Hepatocyte (in vitro differentiated cells): ENCODE measurements at regions not wholly inside any gene's neighbourhood (a gene's known extent, or its start where the extent isn't known, plus 50 kb on each side); places are given as distances from the start of the nearest gene placed in this dataset.

Source experiments
- DNase-seq: peaks from one replicate; pipeline ENCODE4 v3.0.0-alpha.2; 2016; ENCODE audit warnings: low spot score
- H2AFZ ChIP-seq: fragments of 200-600 bp; sonication (generic); 2 replicates; pipeline ENCODE4 v1.6.0; 2016; ENCODE audit warnings: antibody characterized with exemption, mild to moderate bottlenecking
- H3K27ac ChIP-seq: fragments of 200-600 bp; sonication (generic); 2 replicates; pipeline ENCODE4 v1.5.1; 2016; ENCODE audit warnings: mild to moderate bottlenecking
- H3K27me3 ChIP-seq: fragments of 200-600 bp; sonication (generic); 2 replicates; pipeline ENCODE4 v1.6.1; 2016
- H3K36me3 ChIP-seq: fragments of 200-600 bp; sonication (generic); replicated peaks from 2 replicates; pipeline ENCODE4 v1.5.1; 2016; ENCODE audit warnings: low read depth; ENCODE audit not compliant: insufficient read depth
- H3K4me1 ChIP-seq: fragments of 200-600 bp; sonication (generic); 2 replicates; pipeline ENCODE4 v1.5.1; 2016; ENCODE audit warnings: mild to moderate bottlenecking, moderate library complexity; ENCODE audit not compliant: insufficient read depth
- H3K4me2 ChIP-seq: fragments of 200-600 bp; sonication (generic); 2 replicates; pipeline ENCODE4 v1.6.0; 2016
- H3K4me3 ChIP-seq: fragments of 200-600 bp; sonication (generic); 2 replicates; pipeline ENCODE4 v1.5.1; 2016; ENCODE audit warnings: mild to moderate bottlenecking
- H3K79me2 ChIP-seq: fragments of 200-600 bp; sonication (generic); 2 replicates; pipeline ENCODE4 v1.6.0; 2017; ENCODE audit warnings: mild to moderate bottlenecking
- H3K9me2 ChIP-seq: fragments of 200-600 bp; sonication (generic); replicated peaks from 2 replicates; pipeline ENCODE4 v1.6.0; 2017; ENCODE audit warnings: mild to moderate bottlenecking; ENCODE audit not compliant: insufficient read depth
- H3K9me3 ChIP-seq: fragments of 200-600 bp; sonication (generic); 2 replicates; pipeline ENCODE4 v1.5.1; 2016; ENCODE audit warnings: low read depth, mild to moderate bottlenecking
- H4K20me1 ChIP-seq: fragments of 200-600 bp; sonication (generic); 2 replicates; pipeline ENCODE4 v1.6.0; 2016; ENCODE audit warnings: mild to moderate bottlenecking; ENCODE audit not compliant: insufficient read depth, poor library complexity, severe bottlenecking
- EZH2 ChIP-seq: fragments of 200-600 bp; sonication (generic); IDR thresholded peaks from 2 replicates; pipeline ENCODE4 v1.6.1; 2016; ENCODE audit warnings: antibody characterized with exemption, mild to moderate bottlenecking, borderline replicate concordance
- EZH2phosphoT487 ChIP-seq: fragments of 200-600 bp; sonication (generic); IDR thresholded peaks from one replicate; pipeline ENCODE4 v1.6.1; 2018; ENCODE audit warnings: antibody characterized with exemption, mild to moderate bottlenecking, low read depth, moderate library complexity; ENCODE audit not compliant: unreplicated experiment, severe bottlenecking
- WGBS: methylation state at CpG from one replicate; pipeline ENCODE4 v1.1.6; 2016; ENCODE audit warnings: low lambda C conversion rate; ENCODE audit errors: missing lambda C conversion rate; 5-methylcytosine and 5-hydroxymethylcytosine counted together
- TF ChIP-seq, protein P1 (sequence below): fragments of 200-600 bp; sonication (generic); IDR thresholded peaks from 2 replicates; pipeline ENCODE4 v1.5.1; 2016; ENCODE audit warnings: antibody characterized with exemption, mild to moderate bottlenecking; ENCODE audit not compliant: poor library complexity

DNA sequence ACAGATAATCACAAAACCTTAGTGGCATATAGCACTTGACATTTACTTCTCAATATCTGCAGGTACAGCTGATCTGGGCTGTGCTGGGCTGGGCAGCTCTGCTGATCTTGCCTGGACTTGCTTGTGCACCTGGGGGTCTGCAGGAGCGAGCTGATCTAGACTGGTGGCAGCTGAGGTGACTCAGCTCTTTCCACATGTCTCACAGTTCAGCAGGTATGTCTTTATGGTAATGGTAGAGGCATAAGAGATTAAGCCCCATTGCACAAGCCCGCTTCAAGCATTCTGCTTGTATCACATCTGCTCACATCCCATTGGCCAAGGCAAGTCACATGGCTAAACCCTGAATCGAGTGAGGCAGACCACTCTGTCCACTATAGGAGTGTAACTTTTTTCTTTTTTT is 506.7 kb downstream of the BCOR start:
- no peaks in the 10 kb centered on the region for H3K36me3 ChIP-seq
- TF ChIP-seq, protein P1, sequence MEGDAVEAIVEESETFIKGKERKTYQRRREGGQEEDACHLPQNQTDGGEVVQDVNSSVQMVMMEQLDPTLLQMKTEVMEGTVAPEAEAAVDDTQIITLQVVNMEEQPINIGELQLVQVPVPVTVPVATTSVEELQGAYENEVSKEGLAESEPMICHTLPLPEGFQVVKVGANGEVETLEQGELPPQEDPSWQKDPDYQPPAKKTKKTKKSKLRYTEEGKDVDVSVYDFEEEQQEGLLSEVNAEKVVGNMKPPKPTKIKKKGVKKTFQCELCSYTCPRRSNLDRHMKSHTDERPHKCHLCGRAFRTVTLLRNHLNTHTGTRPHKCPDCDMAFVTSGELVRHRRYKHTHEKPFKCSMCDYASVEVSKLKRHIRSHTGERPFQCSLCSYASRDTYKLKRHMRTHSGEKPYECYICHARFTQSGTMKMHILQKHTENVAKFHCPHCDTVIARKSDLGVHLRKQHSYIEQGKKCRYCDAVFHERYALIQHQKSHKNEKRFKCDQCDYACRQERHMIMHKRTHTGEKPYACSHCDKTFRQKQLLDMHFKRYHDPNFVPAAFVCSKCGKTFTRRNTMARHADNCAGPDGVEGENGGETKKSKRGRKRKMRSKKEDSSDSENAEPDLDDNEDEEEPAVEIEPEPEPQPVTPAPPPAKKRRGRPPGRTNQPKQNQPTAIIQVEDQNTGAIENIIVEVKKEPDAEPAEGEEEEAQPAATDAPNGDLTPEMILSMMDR, result no peak
- TF ChIP-seq EZH2 (no peak), EZH2phosphoT487 (no peak)
- H3K79me2 ChIP-seq, result no peaks in the 10 kb centered on the region
- H3K27me3 ChIP-seq, result no peaks in the 10 kb centered on the region
- H3K9me3 ChIP-seq, result no peaks in the 10 kb centered on the region
- H3K9me2 ChIP-seq, result no peaks in the 10 kb centered on the region
- no peaks in the 10 kb centered on the region for H4K20me1 ChIP-seq
- H3K4me3 ChIP-seq, result no peak overlapping the region
- H3K4me1 ChIP-seq, result no peaks in the 10 kb centered on the region
- WGBS, result 83% methylated on average over 3 of the region's 3 CpGs
- no peak overlapping the region for H3K27ac ChIP-seq
- no peak overlapping the region for H2AFZ ChIP-seq
- no peak overlapping the region for H3K4me2 ChIP-seq
- no peak for DNase-seq

DNA sequence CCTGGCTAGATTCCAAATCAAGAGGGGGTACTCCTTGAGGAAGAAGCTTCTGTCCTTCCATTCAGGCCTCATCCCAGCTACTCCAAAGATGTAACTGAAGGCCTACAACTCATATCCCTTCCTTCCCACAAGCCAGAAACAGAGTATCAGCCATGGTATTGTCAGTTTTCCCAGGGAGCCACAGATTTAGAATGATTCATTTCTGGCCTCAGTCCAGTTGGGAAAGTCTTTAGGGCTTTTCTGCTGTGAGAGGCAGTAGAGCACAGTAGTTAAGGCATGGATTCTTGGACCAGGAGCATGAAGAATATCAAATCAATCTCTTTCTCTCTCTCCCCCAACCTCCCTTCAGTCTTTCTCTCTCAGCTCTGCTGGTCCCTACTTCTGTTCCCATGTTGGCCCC is 505.0 kb downstream of the BCOR start:
- no peak overlapping the region for H3K4me2 ChIP-seq
- DNase-seq, result no peak
- H3K36me3 ChIP-seq, result no peaks in the 10 kb centered on the region
- H2AFZ ChIP-seq, result no peak overlapping the region
- no peaks in the 10 kb centered on the region for H3K79me2 ChIP-seq
- H3K4me3 ChIP-seq, result no peak overlapping the region
- H3K27me3 ChIP-seq, result no peaks in the 10 kb centered on the region
- no peaks in the 10 kb centered on the region for H3K4me1 ChIP-seq
- no peak overlapping the region for H3K27ac ChIP-seq
- H3K9me3 ChIP-seq, result no peaks in the 10 kb centered on the region
- H4K20me1 ChIP-seq, result no peaks in the 10 kb centered on the region
- TF ChIP-seq, protein P1, result no peak
- TF ChIP-seq EZH2phosphoT487 (no peak), EZH2 (no peak)
- no peaks in the 10 kb centered on the region for H3K9me2 ChIP-seq

DNA sequence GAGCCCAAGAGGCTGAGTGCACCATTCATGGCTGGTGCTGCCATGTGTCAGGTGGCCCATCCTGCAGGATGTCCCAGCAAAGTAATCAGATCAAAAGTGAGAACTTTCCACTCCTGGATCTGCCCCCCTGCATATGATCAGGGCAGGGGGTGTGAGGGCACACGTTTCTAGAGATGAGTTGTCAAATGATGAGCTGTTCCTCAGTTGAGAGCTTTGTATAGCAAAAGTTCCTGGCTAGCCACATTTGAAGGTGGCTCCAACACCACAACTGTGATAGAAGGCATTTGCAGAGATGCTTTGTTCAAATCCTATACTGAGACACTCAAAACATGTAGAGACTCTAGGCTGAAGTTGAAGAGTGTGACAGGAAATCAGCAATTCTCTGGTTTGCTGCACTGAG is 501.8 kb downstream of the BCOR start:
- Histone ChIP-seq H2AFZ (no peak overlapping the region), H3K27me3 (no peaks in the 10 kb centered on the region), H3K79me2 (no peaks in the 10 kb centered on the region), H3K36me3 (no peaks in the 10 kb centered on the region), H3K9me2 (no peaks in the 10 kb centered on the region), H4K20me1 (no peaks in the 10 kb centered on the region), H3K27ac (no peak overlapping the region), H3K4me3 (no peak overlapping the region), H3K9me3 (no peaks in the 10 kb centered on the region), H3K4me1 (no peaks in the 10 kb centered on the region), H3K4me2 (no peak overlapping the region)
- WGBS, result 76% methylated on average over 1 of the region's 1 CpG
- TF ChIP-seq EZH2 (no peak), EZH2phosphoT487 (no peak)
- TF ChIP-seq, protein P1, result no peak
- DNase-seq, result no peak

DNA sequence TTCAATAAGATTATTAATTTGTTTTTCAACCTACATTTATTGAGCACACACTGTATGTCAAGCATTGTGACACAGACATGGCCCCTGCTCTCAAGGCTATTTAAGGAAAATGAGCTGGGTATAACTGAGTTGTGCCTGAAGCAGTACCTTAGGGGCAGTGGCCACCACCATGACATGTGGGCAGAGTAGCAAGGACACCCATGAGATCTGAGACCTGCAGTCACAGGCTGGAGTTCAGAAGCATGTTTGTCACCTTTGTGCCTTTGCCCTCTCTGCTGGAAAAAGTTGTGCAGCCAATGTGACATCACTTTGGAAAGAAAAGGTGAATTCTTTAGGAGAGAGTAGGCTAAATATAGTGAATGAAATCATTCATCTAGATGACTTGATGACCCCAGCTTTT is 501.3 kb downstream of the BCOR start:
- Histone ChIP-seq H4K20me1 (no peaks in the 10 kb centered on the region), H3K4me2 (no peak overlapping the region), H3K4me1 (no peaks in the 10 kb centered on the region), H3K9me3 (no peaks in the 10 kb centered on the region), H3K27ac (no peak overlapping the region), H3K79me2 (no peaks in the 10 kb centered on the region), H2AFZ (no peak overlapping the region), H3K36me3 (no peaks in the 10 kb centered on the region), H3K9me2 (no peaks in the 10 kb centered on the region), H3K4me3 (no peak overlapping the region), H3K27me3 (no peaks in the 10 kb centered on the region)
- DNase-seq, result no peak
- TF ChIP-seq EZH2phosphoT487 (no peak), EZH2 (no peak)
- TF ChIP-seq, protein P1, result no peak
